ENCODE measurements at regions not wholly inside any gene's neighbourhood (a gene's known extent, or its start where the extent isn't known, plus 50 kb on each side); places are given as distances from the start of the nearest gene placed in this dataset.

GRCh38 chr3:117120014-117120413 is 410.4 kb downstream of the TUSC7 start:
- no TSS peak for BruUV-seq (replicated peaks)
- Mint-ChIP-seq H3K4me3 (ENCODE audit: low read depth, unreplicated experiment) (no peak overlapping the region), H3K9me3 (ENCODE audit: low read depth, unreplicated experiment) (no peaks in the 10 kb centered on the region), H3K36me3 (ENCODE audit: insufficient read depth, unreplicated experiment) (no peaks in the 10 kb centered on the region), H3K4me1 (ENCODE audit: low read depth, unreplicated experiment) (no peaks in the 10 kb centered on the region), H3K27ac (ENCODE audit: unreplicated experiment) (no peak overlapping the region), H3K27me3 (ENCODE audit: unreplicated experiment) (no peaks in the 10 kb centered on the region)
- CTCF ChIA-PET = interaction anchor here (0.5 kb wide), 1 partner anchor 618 kb away, joined by 5 read pairs; no protein-coding TSS in a partner anchor
- no peak for TF ChIP-seq CTCF (IDR thresholded peaks at IDR 0.05; ENCODE audit: unreplicated experiment)
- DNase-seq = no peak
- intact Hi-C loops (cut with micrococcal nuclease; ENCODE audit: unreplicated experiment) = no loop called here

- no peak for TF ChIP-seq CTCF (IDR thresholded peaks at IDR 0.05; ENCODE audit: unreplicated experiment)
- no peak for DNase-seq
- Mint-ChIP-seq H3K27me3 (ENCODE audit: unreplicated experiment) (no peaks in the 10 kb centered on the region), H3K9me3 (ENCODE audit: low read depth, unreplicated experiment) (no peaks in the 10 kb centered on the region), H3K4me1 (ENCODE audit: low read depth, unreplicated experiment) (no peaks in the 10 kb centered on the region), H3K4me3 (ENCODE audit: low read depth, unreplicated experiment) (no peak overlapping the region), H3K36me3 (ENCODE audit: insufficient read depth, unreplicated experiment) (no peaks in the 10 kb centered on the region), H3K27ac (ENCODE audit: unreplicated experiment) (no peak overlapping the region)
- BruUV-seq (replicated peaks) = no TSS peak
- CTCF ChIA-PET = no interaction called here
- intact Hi-C loops (cut with micrococcal nuclease; ENCODE audit: unreplicated experiment) = no loop called here
These were observed 413.0 kb downstream of the TUSC7 start for GRCh38 chr3:117122609-117123008.

- no peaks in the 10 kb centered on the region for H3K36me3 Mint-ChIP-seq (ENCODE audit: insufficient read depth, unreplicated experiment)
- H3K4me3 Mint-ChIP-seq (ENCODE audit: low read depth, unreplicated experiment) = no peak overlapping the region
- CTCF ChIA-PET = no interaction called here
- H3K27me3 Mint-ChIP-seq (ENCODE audit: unreplicated experiment) = no peaks in the 10 kb centered on the region
- H3K4me1 Mint-ChIP-seq (ENCODE audit: low read depth, unreplicated experiment) = no peaks in the 10 kb centered on the region
- TF ChIP-seq CTCF (IDR thresholded peaks at IDR 0.05; ENCODE audit: unreplicated experiment) = no peak
- H3K9me3 Mint-ChIP-seq (ENCODE audit: low read depth, unreplicated experiment) = no peaks in the 10 kb centered on the region
- DNase-seq = no peak
- BruUV-seq (replicated peaks) = no TSS peak
- no peak overlapping the region for H3K27ac Mint-ChIP-seq (ENCODE audit: unreplicated experiment)
- intact Hi-C loops (cut with micrococcal nuclease; ENCODE audit: unreplicated experiment) = no loop called here
These were observed 416.9 kb downstream of the TUSC7 start for GRCh38 chr3:117126460-117126859.

GRCh38 chr3:117126946-117127546 is 417.5 kb downstream of the TUSC7 start:
- DNase-seq = no peak
- BruUV-seq (replicated peaks) = no TSS peak
- Mint-ChIP-seq H3K36me3 (ENCODE audit: insufficient read depth, unreplicated experiment) (no peaks in the 10 kb centered on the region), H3K27ac (ENCODE audit: unreplicated experiment) (no peak overlapping the region), H3K4me1 (ENCODE audit: low read depth, unreplicated experiment) (no peaks in the 10 kb centered on the region), H3K4me3 (ENCODE audit: low read depth, unreplicated experiment) (no peak overlapping the region), H3K27me3 (ENCODE audit: unreplicated experiment) (no peaks in the 10 kb centered on the region), H3K9me3 (ENCODE audit: low read depth, unreplicated experiment) (no peaks in the 10 kb centered on the region)
- CTCF ChIA-PET = interaction anchor here (1.2 kb wide), 1 partner anchor 38 kb away, joined by 3 read pairs; no protein-coding TSS in a partner anchor
- TF ChIP-seq CTCF (IDR thresholded peaks at IDR 0.05; ENCODE audit: unreplicated experiment) = no peak
- intact Hi-C loops (cut with micrococcal nuclease; ENCODE audit: unreplicated experiment) = no loop called here
